IMR-90 (cell line): ENCODE measurements at regions not wholly inside any gene's neighbourhood (a gene's known extent, or its start where the extent isn't known, plus 50 kb on each side); places are given as distances from the start of the nearest gene placed in this dataset.

Experiments used
- CEBPB ChIP-seq: IDR thresholded peaks from 2 replicates; pipeline ENCODE4 v1.6.1; 2012; ENCODE audit warnings: low read depth, low read length, improper control_type of control experiment
- NFE2L2 ChIP-seq: fragments of 150-350 bp; IDR thresholded peaks from 2 replicates; pipeline ENCODE4 v1.6.1; 2016; ENCODE audit warnings: low read depth, mild to moderate bottlenecking, low read length
- POLR2A ChIP-seq: IDR thresholded peaks from 2 replicates; pipeline ENCODE4 v1.6.1; 2012; ENCODE audit warnings: mild to moderate bottlenecking, low read depth, low read length
- RAD21 ChIP-seq: IDR thresholded peaks from 2 replicates; pipeline ENCODE4 v1.6.1; 2012; ENCODE audit warnings: low read length, improper control_type of control experiment
- RCOR1 ChIP-seq: IDR thresholded peaks from 2 replicates; pipeline ENCODE4 v1.6.1; 2012; ENCODE audit warnings: mild to moderate bottlenecking, low read length, improper control_type of control experiment; ENCODE audit not compliant: insufficient replicate concordance
- RFX5 ChIP-seq: IDR thresholded peaks from 2 replicates; pipeline ENCODE4 v1.8.0; 2012; ENCODE audit warnings: low read depth, mild to moderate bottlenecking, low read length, moderate library complexity
- USF2 ChIP-seq: fragments of 150-350 bp; IDR thresholded peaks from 2 replicates; pipeline ENCODE4 v1.6.1; 2017; ENCODE audit warnings: mild to moderate bottlenecking, antibody characterized with exemption, low read length, low read depth
- TF ChIP-seq, protein P1 (sequence below): conservative IDR thresholded peaks from 2 replicates; pipeline ENCODE4 v1.5.1; 2012; ENCODE audit warnings: mild to moderate bottlenecking, low read depth, low read length, improper control_type of control experiment
- TF ChIP-seq, protein P2 (sequence below): fragments of 150-350 bp; IDR thresholded peaks from 2 replicates; pipeline ENCODE4 v1.6.1; 2016; ENCODE audit warnings: low read depth, mild to moderate bottlenecking, low read length, moderate library complexity, borderline replicate concordance

DNA sequence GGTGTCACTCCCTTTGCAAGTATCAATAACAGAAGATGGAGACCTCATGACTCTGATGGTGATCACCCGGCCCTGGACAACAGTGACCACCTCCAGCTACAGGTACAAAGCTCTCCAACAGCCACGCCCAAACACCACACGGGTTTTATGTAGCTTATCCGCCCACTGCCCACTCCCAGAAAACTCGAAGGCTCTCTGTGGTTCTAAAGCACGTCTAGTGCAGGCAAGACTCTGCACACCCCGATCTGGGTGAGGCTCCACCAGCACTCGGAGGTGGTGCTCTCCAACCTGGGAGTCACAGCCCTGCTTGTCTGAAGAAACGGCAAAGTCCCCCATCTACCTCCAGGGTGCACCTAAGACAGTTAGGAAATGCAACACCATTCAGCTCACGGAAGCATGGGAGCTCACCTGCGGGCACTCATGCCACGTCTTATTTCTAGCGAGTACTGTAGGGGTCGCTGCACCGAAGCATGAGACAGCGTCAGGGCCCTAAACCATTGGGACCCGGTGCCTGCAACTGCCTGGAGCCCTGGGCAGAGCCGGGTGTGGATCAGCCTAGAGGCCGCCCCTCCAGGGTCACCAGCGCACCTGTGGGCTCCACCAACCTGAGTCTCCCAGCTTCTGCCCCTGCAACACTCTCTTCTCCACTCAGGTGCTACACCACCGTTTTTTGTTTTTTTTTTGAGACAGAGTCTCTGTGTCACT is 58.1 kb upstream of the ZNF354A start:
- TF ChIP-seq, protein P1, sequence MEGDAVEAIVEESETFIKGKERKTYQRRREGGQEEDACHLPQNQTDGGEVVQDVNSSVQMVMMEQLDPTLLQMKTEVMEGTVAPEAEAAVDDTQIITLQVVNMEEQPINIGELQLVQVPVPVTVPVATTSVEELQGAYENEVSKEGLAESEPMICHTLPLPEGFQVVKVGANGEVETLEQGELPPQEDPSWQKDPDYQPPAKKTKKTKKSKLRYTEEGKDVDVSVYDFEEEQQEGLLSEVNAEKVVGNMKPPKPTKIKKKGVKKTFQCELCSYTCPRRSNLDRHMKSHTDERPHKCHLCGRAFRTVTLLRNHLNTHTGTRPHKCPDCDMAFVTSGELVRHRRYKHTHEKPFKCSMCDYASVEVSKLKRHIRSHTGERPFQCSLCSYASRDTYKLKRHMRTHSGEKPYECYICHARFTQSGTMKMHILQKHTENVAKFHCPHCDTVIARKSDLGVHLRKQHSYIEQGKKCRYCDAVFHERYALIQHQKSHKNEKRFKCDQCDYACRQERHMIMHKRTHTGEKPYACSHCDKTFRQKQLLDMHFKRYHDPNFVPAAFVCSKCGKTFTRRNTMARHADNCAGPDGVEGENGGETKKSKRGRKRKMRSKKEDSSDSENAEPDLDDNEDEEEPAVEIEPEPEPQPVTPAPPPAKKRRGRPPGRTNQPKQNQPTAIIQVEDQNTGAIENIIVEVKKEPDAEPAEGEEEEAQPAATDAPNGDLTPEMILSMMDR, result no peak
- TF ChIP-seq POLR2A (no peak), RFX5 (no peak), RAD21 (no peak), CEBPB (no peak), USF2 (no peak), RCOR1 (no peak), NFE2L2 (no peak)
- TF ChIP-seq, protein P2, sequence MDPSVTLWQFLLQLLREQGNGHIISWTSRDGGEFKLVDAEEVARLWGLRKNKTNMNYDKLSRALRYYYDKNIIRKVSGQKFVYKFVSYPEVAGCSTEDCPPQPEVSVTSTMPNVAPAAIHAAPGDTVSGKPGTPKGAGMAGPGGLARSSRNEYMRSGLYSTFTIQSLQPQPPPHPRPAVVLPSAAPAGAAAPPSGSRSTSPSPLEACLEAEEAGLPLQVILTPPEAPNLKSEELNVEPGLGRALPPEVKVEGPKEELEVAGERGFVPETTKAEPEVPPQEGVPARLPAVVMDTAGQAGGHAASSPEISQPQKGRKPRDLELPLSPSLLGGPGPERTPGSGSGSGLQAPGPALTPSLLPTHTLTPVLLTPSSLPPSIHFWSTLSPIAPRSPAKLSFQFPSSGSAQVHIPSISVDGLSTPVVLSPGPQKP, result no peak
